Erythroblast (primary cell): ENCODE measurements at regions not wholly inside any gene's neighbourhood (a gene's known extent, or its start where the extent isn't known, plus 50 kb on each side); places are given as distances from the start of the nearest gene placed in this dataset.

Source experiments
- DNase-seq, 2 experiments: peaks; one replicate each; lab custom pipeline; 2025; lab: John Stamatoyannopoulos, UW
- GATA1 ChIP-seq: IDR thresholded peaks from 2 replicates; pipeline ENCODE4 v1.6.1; 2011; ENCODE audit warnings: low read depth, mild to moderate bottlenecking, control low read depth, low read length, moderate library complexity
- POLR2A ChIP-seq: IDR thresholded peaks from 2 replicates; pipeline ENCODE4 v1.6.1; 2011; ENCODE audit warnings: mild to moderate bottlenecking, low read length

GRCh38 chr16:8305201-8305600 is 285.1 kb downstream of the TMEM114 start:
- no peak for TF ChIP-seq GATA1
- no peak for TF ChIP-seq POLR2A
- DNase-seq, result no peak

DNA sequence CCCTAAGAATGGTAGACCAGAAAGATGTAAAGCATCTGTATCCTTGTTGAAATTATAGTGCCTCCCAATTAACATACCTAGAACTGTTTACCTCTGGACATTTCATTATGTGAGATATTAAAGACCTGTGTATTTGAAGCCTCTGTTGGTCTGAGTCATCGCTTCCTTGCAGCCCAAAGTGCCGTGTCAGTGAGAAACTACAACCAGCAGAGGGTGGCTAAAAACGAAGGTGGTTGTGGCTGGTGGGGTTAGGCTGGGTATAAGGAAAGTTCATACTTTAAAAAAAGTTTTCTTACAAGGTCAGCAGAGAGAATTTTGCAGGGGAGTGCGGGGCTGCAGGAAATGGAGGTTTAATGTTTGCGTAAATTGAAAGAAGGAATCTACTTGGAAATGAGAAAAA is 290.7 kb downstream of the TMEM114 start:
- DNase-seq, result no peak

GRCh38 chr16:8295513-8296237 is 294.6 kb downstream of the TMEM114 start:
- no peak for DNase-seq
- TF ChIP-seq GATA1, result no peak
- TF ChIP-seq POLR2A, result no peak

More for the DNA sequence above, 290.7 kb downstream of the TMEM114 start:
- no peak for TF ChIP-seq POLR2A

DNA sequence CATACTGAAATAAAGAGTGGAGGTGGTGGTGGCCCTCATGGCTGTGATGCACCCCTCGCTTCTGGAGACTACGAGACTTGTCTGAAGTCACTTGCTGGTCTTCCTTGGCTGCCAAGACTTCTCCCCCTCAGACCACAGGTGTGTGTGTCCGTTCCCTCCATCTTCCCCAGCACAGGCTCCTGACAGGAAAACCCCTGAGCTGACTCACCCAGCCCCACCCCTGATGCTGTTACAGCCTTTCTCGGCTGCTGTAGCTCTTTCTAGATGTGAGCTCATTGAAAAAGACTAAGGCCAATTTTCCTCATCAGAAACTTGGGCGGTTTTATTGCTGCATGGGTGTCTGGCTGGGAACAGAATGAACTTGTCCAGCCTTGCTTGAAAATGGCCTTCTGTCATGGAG is 296.9 kb downstream of the TMEM114 start:
- no peak for DNase-seq
- no peak for TF ChIP-seq GATA1
- TF ChIP-seq POLR2A, result no peak

DNA sequence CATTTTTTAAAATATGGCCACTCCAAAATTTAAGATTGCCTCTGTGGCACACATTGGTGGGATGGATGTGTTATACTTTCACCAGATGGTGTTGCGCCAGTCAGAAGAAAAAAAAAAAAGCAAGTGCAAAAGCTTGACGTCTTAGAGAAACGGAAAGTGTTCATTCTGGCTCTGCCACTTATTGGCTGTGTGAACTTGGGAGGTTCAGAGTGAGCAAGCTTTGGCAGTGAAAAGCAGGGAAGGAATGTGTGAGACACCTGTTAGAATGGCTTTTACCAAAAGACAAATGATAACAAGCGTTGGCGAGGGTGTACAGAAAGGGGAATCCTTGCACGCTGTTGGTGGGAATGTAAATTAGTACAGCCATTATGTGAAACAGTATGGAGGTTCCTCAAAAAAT is 298.0 kb downstream of the TMEM114 start:
- DNase-seq, result no peak
- TF ChIP-seq POLR2A (no peak), GATA1 (no peak)

DNA sequence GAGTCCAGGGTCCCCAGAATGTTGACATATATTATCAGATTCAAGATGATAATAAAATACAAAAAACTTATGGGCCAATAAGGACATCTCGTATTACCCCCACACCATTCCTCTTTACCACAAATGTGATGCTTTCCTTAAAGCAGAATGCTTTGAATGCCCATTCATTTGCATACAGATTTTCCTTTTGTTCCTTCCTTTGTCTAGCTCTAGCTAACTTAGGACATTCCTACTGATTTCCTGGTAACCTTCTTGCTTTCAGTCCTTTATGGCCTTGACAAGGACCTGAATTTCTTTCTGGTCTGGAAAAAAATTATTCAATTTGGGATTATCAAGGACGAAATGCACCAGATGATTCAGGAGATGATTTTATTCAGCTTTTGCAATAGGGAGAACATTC is 304.0 kb downstream of the TMEM114 start:
- TF ChIP-seq POLR2A, result no peak
- TF ChIP-seq GATA1, result no peak

DNA sequence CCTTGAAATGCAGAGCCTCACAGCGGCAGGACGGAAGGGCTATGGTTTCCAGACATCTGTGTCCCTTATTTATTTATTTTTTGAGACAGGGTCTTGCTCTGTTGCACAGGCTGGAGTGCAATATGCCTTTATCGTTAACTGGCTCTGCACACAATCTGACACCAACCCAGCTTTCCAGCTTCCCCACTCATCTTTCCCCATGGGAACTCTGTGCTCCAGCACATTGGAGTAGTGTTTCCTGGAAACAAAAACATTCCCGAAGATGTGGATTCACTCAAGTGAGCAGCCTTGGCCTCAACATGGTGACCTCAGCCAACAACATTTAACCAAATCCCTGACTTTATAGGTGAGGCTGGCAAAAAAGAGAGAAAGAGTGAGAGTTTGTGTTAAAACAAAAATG is 307.1 kb downstream of the TMEM114 start:
- TF ChIP-seq POLR2A (no peak), GATA1 (no peak)
- DNase-seq, result no peak

More for the DNA sequence above, 304.0 kb downstream of the TMEM114 start:
- DNase-seq, result no peak

- no peak for TF ChIP-seq POLR2A
- TF ChIP-seq GATA1, result no peak
- DNase-seq, result no peak
Measured at GRCh38 chr16:8278031-8278580, 312.2 kb downstream of the TMEM114 start.

- no peak for DNase-seq
- TF ChIP-seq POLR2A (no peak), GATA1 (no peak)
Measured at GRCh38 chr16:8271344-8271743, 319.0 kb downstream of the TMEM114 start.

- DNase-seq, result no peak
- TF ChIP-seq POLR2A, result no peak
- no peak for TF ChIP-seq GATA1
Measured at GRCh38 chr16:8262299-8262698, 328.0 kb downstream of the TMEM114 start.

- no peak for DNase-seq
- no peak for TF ChIP-seq POLR2A
- no peak for TF ChIP-seq GATA1
Measured at GRCh38 chr16:8260140-8260539, 330.2 kb downstream of the TMEM114 start.

- TF ChIP-seq POLR2A, result no peak
- DNase-seq, result no peak
Measured at GRCh38 chr16:8258523-8258922, 331.8 kb downstream of the TMEM114 start.

- DNase-seq, result no peak
- TF ChIP-seq GATA1, result no peak
Measured at GRCh38 chr16:8257561-8257960, 332.8 kb downstream of the TMEM114 start.

DNA sequence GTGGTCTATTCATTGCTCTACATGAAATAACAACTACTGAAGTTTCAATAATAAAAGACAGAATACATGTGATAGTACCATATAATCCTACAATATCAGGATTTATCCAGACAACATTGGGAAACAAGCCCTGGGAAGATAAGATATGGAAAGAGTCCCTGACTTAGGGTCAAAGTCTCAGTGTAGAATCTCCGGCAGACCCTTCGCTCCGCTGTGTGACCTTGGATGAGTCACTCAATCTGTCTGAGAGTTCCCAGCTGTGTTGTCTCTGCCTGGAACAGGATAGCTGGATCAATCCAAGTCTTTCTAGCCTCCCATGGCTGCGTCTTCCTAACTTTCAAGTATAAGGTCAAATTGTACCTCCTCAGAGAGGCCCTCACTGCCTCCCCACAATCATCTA is 335.9 kb downstream of the TMEM114 start:
- no peak for DNase-seq
- TF ChIP-seq GATA1 (no peak), POLR2A (no peak)

DNA sequence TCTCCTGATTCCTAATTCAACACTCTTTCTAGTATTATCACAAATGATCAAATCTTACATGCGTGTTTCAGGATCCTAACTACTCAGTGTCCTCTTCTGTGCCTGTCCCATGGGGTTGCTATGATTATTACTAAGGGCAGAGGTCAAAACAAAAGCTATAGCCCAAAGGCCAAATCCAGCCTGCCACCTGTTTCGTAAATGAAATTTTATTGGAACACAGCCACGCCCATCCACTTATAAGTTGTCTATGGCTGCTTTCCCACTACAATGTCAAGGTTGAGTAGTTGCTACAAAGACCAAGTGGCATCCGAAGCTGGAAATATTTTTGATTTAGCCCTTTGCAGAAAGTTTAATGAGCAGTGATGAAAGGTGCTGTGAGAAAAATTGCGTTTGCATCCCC is 336.6 kb downstream of the TMEM114 start:
- no peak for TF ChIP-seq POLR2A
- DNase-seq, result no peak

DNA sequence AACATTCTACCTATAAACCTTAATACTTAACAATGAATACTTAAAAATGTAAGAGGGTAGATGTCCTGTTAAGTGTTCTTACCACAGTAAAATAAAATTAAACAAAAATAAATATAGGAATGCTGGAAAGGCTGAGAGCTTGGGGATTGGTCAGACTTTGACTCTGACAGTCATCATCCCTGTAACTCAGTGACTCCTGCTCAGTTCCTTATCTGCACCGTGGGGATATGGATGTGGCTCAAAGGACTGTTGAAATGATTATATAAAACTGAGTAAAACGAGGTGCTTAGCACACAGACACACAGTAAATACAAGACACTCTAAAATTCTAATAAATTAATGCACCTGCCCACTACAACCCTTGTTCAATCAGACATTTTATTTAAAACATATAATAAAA is 338.6 kb downstream of the TMEM114 start:
- DNase-seq, result no peak
- TF ChIP-seq POLR2A (no peak), GATA1 (no peak)
